Muscle layer of duodenum (tissue), 2 donors: ENCODE measurements at regions not wholly inside any gene's neighbourhood (a gene's known extent, or its start where the extent isn't known, plus 50 kb on each side); places are given as distances from the start of the nearest gene placed in this dataset.
"Not testable (repeated sequence)": the region's sequence is repeated elsewhere in the genome, so short reads cannot be mapped to it uniquely, and the experiment has no call there.

Experiments
- H3K27ac ChIP-seq: one replicate; pipeline ENCODE4 v1.7.0; 2013; ENCODE audit warnings: mild to moderate bottlenecking, low read length
- H3K27me3 ChIP-seq: one replicate; pipeline ENCODE4 v1.7.0; 2013; ENCODE audit warnings: low read depth, mild to moderate bottlenecking, control low read depth, low read length
- H3K36me3 ChIP-seq, 2 donors: one replicate each; pipeline ENCODE4 v1.7.0; 2013; ENCODE audit warnings: low read length in 2 of 2, control low read depth in 1 of 2, mild to moderate bottlenecking in 1 of 2; ENCODE audit not compliant: insufficient read depth in 2 of 2, control insufficient read depth in 1 of 2
- H3K4me1 ChIP-seq, 2 donors: one replicate each; pipeline ENCODE4 v1.7.0; 2013; ENCODE audit warnings: low read length in 2 of 2, mild to moderate bottlenecking in 2 of 2, control low read depth in 1 of 2, moderate library complexity in 1 of 2; ENCODE audit not compliant: insufficient read depth in 2 of 2, control insufficient read depth in 1 of 2
- H3K4me3 ChIP-seq, 2 donors: one replicate each; pipeline ENCODE4 v1.7.0; 2013; ENCODE audit warnings: low read length in 2 of 2, low read depth in 1 of 2, mild to moderate bottlenecking in 1 of 2
- H3K9me3 ChIP-seq, 2 donors: one replicate each; pipeline ENCODE4 v1.7.0; 2013; ENCODE audit warnings: low read length in 2 of 2, control low read depth in 1 of 2, mild to moderate bottlenecking in 1 of 2; ENCODE audit not compliant: control insufficient read depth in 1 of 2
- donor health status: healthy.

DNA sequence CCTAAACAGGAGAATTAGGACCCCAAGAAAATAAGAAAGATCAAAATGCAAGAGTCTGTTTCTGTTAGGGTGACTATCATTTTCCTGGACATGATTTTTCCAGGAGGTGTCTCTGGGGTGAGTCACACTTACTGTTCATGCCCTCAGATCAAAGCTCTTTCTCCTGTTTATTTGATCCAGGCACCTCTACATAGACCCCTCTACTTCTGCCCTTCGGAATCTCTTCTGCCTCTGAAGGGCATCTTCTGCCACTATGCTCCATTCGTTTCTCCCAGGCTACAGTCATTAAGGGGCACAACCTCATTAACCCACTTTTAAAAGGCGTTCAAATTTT, 1328.0 kb downstream of the GATA3 start:
- Histone ChIP-seq H3K9me3 (no peaks in the 10 kb centered on the region), H3K4me1 (no peaks in the 10 kb centered on the region), H3K27ac (no peak overlapping the region), H3K36me3 (no peaks in the 10 kb centered on the region), H3K4me3 (no peak overlapping the region), H3K27me3 (no peaks in the 10 kb centered on the region)

DNA sequence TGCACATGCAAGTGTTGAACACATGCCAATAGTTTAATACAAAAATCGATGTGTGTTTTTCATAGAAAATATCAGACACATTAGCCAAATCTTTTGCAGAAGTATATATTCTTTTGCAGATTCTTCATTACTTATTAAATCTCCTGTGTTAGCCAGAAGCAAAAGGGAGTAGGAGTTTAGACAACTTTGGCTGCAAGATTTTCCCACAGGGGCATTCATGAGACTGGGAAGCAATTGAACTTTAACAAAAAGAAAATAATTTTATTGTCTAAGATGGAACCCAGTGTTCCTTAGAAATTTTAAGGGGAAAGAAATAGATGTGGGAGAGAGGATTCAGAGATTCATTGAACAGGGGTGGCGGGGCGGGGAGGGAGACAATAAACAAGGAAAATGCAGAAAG, 1336.0 kb downstream of the GATA3 start:
- Histone ChIP-seq H3K4me1 (no peaks in the 10 kb centered on the region), H3K4me3 (no peak overlapping the region), H3K9me3 (peaks cover 0 to 3% of the 10 kb centered on the region in 2 donors), H3K36me3 (no peaks in the 10 kb centered on the region), H3K27me3 (no peaks in the 10 kb centered on the region), H3K27ac (no peak overlapping the region)

DNA sequence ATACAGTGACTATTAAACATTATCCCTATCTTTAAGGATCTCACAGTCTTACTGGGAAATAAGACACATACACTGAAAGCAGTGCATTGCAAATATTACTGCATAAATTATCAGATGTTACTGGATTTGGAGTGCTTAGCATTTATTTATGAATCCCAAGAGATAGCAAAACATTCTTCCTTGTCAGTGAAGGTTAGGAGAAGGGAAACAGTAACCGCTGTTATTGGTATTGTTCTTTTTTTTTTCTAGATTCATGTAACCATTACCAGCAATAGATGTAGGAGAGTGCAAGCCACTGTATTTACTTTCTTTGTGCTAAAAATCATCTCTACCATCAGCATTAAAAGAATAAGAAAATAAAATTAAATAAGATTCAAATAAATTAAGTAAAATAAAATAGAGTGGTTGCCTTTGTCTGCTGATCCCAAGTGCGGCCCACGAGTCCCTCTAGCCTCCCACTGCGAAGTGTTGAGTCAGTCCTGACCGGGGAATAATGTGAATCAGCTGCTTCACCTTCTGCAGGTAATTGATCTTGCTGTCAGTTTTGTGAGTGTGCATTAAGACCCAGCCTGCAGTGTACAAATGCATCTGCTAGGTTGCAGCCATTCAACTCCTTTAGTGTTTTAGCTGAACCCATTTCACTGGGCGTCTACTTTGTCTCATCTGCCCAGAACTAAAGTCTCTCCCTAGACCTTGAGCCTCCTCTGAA, 1344.9 kb downstream of the GATA3 start:
- Histone ChIP-seq H3K4me1 (no peaks in the 10 kb centered on the region), H3K36me3 (no peaks in the 10 kb centered on the region), H3K27ac (no peak overlapping the region), H3K9me3 (no peaks in the 10 kb centered on the region), H3K4me3 (no peak overlapping the region), H3K27me3 (no peaks in the 10 kb centered on the region)

DNA sequence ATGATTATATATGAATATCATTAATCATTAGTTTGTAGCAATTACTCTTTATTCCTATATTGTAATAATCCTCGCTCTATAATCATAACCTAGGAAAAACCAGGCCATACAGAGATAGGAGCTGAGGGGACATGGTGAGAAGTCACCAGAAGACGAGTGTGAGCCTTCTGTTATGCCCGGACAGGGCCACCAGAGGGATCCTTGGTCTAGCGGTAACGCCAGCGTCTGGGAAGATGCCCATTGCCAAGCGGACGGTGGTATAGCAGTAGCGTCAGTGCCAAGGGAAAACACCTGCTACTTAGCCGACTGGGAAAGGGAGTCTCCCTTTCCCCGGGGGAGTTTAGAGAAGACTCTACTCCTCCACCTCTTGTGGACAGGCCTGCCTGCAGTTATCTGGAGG, 1347.6 kb downstream of the GATA3 start:
- not testable (repeated sequence) for H3K4me3 ChIP-seq, H3K4me1 ChIP-seq, H3K27me3 ChIP-seq, H3K27ac ChIP-seq, H3K36me3 ChIP-seq, H3K9me3 ChIP-seq

DNA sequence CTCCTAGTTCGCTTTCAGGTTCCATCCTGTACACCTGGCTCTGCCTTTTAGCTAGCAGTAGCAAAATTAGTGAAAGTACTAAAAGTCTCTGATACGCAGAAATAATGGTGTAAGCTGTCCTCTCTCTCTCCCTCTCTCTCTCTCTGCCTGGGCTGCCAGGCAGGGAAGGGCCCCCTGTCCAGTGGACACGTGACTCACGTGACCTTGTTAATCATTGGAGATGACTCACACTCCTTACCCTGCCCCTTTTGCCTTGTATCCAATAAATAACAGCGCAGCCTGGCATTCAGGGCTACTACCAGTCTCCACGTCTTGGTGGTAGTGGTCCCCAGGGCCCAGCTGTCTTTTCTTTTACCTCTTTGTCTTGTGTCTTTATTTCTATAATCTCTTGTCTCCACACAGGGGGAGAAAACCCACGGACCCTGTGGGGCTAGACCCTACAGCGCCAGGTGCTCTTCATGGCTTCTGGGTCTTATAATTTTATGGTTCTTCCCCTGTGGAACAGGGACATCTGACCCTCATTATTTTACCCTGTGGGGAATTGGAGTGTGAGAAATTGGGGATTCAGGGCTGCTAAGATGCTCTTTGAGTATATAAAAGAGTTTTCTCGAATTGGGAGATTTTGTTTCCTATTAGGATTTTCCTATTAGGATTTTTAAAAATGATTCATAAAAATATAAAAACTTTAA, 1348.2 kb downstream of the GATA3 start:
- H3K36me3 ChIP-seq, H3K27ac ChIP-seq, H3K9me3 ChIP-seq, H3K4me3 ChIP-seq, H3K4me1 ChIP-seq, H3K27me3 ChIP-seq: not testable (repeated sequence)

DNA sequence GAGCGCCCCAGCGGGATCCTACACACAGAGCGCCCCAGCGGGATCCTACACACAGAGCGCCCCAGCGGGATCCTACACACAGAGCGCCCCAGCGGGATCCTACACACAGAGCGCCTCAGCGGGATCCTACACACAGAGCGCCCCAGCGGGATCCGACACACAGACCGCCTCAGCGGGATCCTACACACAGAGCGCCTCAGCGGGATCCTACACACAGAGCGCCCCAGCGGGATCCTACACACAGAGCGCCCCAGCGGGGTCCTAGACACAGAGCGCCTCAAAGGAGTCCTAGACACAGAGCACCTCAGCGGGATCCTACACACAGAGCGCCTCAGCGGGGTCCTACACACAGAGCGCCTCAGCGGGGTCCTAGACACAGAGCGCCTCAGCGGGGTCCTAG, 1352.7 kb downstream of the GATA3 start:
- not testable (repeated sequence) for H3K36me3 ChIP-seq, H3K27ac ChIP-seq, H3K27me3 ChIP-seq, H3K4me3 ChIP-seq, H3K4me1 ChIP-seq, H3K9me3 ChIP-seq

DNA sequence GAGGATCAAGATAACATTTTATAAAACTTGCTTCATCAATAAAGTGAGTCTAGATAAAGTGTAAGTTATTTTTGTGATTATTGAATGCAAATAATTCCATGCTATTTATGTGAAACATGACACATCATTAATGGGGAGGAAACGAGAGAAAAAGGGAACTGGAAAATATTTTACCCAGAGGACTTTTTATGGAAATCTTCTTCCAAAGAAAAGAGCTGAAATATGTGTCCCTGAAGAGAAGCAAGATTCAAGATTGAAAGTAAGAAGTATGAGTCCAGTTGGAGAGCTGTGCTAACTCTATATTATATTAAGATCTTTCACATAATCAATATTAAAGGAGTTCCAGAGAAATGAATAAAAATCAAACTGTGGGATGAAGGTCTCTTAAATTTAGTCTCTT, 1361.8 kb downstream of the GATA3 start:
- H3K4me1 ChIP-seq = no peaks in the 10 kb centered on the region
- H3K4me3 ChIP-seq = no peak overlapping the region
- no peaks in the 10 kb centered on the region for H3K27me3 ChIP-seq
- H3K9me3 ChIP-seq = no peaks in the 10 kb centered on the region
- no peak overlapping the region for H3K27ac ChIP-seq
- H3K36me3 ChIP-seq = no peaks in the 10 kb centered on the region

DNA sequence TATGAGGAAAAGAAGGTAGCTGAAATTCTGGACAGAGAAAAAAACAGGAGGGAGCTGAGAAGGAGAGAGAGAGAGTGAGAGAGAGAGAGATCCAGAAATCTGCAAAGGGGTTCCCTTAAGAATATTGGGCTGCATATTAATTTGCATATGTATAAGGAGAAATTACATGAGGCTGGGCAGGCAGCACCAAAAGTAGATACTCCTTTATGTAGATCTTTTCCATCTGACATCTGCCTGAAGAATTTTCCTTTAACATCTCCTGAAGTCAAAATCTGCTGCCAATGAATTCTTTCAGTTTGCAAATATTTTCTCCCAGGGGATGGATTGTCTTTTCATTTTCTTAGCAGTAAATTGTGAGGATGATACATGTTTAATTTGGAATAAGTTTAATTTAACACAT, 1365.3 kb downstream of the GATA3 start:
- H3K27ac ChIP-seq = no peak overlapping the region
- no peaks in the 10 kb centered on the region for H3K36me3 ChIP-seq
- no peaks in the 10 kb centered on the region for H3K9me3 ChIP-seq
- no peaks in the 10 kb centered on the region for H3K27me3 ChIP-seq
- H3K4me3 ChIP-seq = no peak overlapping the region
- H3K4me1 ChIP-seq = no peaks in the 10 kb centered on the region

DNA sequence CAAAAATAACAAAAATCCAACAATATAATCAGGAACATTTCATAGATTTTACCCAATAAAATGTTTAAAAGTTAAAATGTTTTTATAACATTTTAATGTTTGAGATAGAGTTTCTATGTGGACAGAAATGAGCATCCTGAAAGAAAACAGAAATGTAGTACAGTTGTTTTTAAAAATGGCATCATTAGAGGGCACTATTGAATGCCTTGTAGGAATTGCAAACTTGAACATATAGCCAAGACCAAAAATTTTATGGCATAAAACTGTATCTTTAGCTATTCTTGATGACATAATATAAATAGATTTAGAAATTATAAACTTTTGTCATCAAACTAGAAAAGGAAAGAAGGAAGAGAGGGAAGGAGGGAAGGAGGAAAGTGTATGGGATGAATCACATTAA, 1372.7 kb downstream of the GATA3 start:
- Histone ChIP-seq H3K27me3 (no peaks in the 10 kb centered on the region), H3K9me3 (no peaks in the 10 kb centered on the region), H3K36me3 (no peaks in the 10 kb centered on the region), H3K4me1 (no peaks in the 10 kb centered on the region), H3K27ac (no peak overlapping the region), H3K4me3 (no peak overlapping the region)

DNA sequence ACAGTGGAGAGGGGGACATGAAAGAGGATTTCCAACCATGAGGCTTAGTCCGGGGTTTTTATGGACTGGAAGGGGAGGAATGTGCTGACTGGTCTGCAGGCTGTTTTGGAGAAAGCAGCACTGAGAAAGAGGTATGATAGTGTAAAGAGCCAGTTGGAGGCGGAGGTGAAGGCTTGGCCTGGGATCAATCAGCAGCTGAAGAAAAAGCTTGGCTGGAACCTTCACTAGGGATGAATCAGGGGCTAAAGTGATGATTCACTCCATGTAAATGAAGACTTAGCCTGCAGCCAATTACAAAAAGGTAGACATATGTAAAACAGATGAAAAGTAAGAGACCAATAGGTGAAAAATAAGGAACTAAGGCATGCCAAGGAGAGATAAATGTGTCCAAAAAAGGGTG, 1382.6 kb downstream of the GATA3 start:
- Histone ChIP-seq H3K27me3 (no peaks in the 10 kb centered on the region), H3K36me3 (no peaks in the 10 kb centered on the region), H3K4me1 (no peaks in the 10 kb centered on the region), H3K9me3 (no peaks in the 10 kb centered on the region), H3K4me3 (no peak overlapping the region), H3K27ac (no peak overlapping the region)

DNA sequence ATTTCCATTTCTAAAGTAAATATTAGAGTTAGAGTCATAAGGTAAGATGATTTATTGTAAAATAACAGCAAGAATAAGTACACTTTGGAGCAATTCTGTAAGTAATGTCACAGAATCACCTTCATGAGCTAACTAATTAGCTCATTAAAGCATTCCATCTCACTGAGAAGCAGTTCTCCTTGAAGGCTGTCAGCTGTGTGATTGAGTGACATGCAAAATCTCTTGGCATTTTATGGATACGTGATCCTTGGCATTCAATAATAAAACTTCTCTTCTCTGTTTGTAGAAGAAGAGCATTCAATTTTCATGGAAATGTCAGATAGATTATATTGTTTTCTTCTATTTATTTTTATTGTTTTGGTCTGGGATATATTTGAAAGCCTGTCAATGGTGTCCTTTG, 1389.3 kb downstream of the GATA3 start:
- Histone ChIP-seq H3K27ac (no peak overlapping the region), H3K36me3 (no peaks in the 10 kb centered on the region), H3K4me1 (no peaks in the 10 kb centered on the region), H3K27me3 (no peaks in the 10 kb centered on the region), H3K4me3 (no peak overlapping the region), H3K9me3 (no peaks in the 10 kb centered on the region)

DNA sequence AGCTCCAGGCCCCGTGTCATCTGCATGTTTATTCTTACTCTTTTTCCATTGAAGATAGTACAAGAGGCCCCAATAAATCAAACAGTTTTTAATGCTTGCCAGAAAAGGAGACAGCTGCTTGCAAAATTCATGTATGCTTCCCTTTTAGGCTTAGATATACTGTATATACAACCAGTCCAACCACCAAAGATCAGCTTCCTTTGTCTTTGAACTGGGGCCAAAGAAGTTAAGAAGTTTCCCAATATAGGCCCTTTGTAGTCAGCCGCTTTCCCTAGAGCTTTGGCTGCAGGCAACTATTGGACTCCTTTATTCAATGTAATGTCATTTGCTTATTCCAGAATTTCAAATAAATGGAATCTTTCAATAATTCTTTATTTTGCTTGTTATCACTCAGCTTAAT, 1395.0 kb downstream of the GATA3 start:
- Histone ChIP-seq H3K4me3 (no peak overlapping the region), H3K27ac (no peak overlapping the region), H3K27me3 (no peaks in the 10 kb centered on the region), H3K4me1 (peaks cover 0 to 6% of the 10 kb centered on the region in 2 donors), H3K36me3 (no peaks in the 10 kb centered on the region), H3K9me3 (peaks cover 0 to 4% of the 10 kb centered on the region in 2 donors)
